Right lobe of liver (tissue), 4 donors: ENCODE measurements at regions not wholly inside any gene's neighbourhood (a gene's known extent, or its start where the extent isn't known, plus 50 kb on each side); places are given as distances from the start of the nearest gene placed in this dataset.
"Not testable (repeated sequence)": the region's sequence is repeated elsewhere in the genome, so short reads cannot be mapped to it uniquely, and the experiment has no call there.

Experiments used
- POLR2A ChIP-seq: fragments of 450-650 bp; IDR thresholded peaks from one replicate; pipeline ENCODE4 v1.6.1; 2017; ENCODE audit warnings: antibody characterized with exemption, mild to moderate bottlenecking
- TF ChIP-seq, protein P1 (sequence below), 4 donors: fragments of 200-600 bp in 3 of 4; fragments of 450-650 bp in 1 of 4; IDR thresholded peaks; one replicate each; pipeline versions ENCODE4 v1.5.1 to v1.8.0; 2016 to 2022; ENCODE audit warnings: antibody characterized with exemption in 4 of 4, mild to moderate bottlenecking in 2 of 4
- donor health status: DM: no; HTN: no; CAD: no.
- donor health status: DM: no; HTN: no; CAD: no.
- donor health status: DM: no; HTN: yes; CAD: no.

DNA sequence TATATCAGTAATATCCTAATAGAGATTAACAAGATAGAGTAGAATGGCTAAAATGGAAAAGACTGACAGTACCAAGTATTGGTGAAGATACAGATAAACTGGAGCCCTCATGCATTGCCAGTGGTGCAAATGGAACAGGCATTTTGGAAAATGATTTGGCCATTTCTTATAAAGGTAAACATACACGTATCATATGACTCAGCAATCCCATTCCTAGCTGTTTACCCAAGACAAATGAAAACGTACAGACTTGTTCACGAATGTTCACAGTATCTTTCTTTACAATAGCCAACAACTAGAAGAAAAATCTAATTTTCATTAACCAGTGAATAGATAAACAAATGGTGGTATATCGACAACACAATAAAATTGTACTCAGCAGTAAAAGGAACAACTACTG, 86.4 kb downstream of the FOXD4L6 start:
- TF ChIP-seq, protein P1, sequence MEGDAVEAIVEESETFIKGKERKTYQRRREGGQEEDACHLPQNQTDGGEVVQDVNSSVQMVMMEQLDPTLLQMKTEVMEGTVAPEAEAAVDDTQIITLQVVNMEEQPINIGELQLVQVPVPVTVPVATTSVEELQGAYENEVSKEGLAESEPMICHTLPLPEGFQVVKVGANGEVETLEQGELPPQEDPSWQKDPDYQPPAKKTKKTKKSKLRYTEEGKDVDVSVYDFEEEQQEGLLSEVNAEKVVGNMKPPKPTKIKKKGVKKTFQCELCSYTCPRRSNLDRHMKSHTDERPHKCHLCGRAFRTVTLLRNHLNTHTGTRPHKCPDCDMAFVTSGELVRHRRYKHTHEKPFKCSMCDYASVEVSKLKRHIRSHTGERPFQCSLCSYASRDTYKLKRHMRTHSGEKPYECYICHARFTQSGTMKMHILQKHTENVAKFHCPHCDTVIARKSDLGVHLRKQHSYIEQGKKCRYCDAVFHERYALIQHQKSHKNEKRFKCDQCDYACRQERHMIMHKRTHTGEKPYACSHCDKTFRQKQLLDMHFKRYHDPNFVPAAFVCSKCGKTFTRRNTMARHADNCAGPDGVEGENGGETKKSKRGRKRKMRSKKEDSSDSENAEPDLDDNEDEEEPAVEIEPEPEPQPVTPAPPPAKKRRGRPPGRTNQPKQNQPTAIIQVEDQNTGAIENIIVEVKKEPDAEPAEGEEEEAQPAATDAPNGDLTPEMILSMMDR (IDR thresholded peaks at IDR 0.05): not testable (repeated sequence)
- not testable (repeated sequence) for TF ChIP-seq POLR2A
